GM12878 (cell line): ENCODE measurements at regions not wholly inside any gene's neighbourhood (a gene's known extent, or its start where the extent isn't known, plus 50 kb on each side); places are given as distances from the start of the nearest gene placed in this dataset.

Source experiments
- ATAC-seq: fragments of 200-7000 bp; cut with Tn5 transposase; 3 replicates; pipeline ENCODE4 v1.9.1; 2020; ENCODE audit warnings: mild to moderate bottlenecking, moderate library complexity
- BruUV-seq: library from RNA; stranded (reverse); fragments of 400-500 nt; replicated peaks from 2 replicates; lab custom pipeline; 2021; lab: Mats Ljungman, UMichigan
- CTCF ChIA-PET: fragments of 300-600 bp; sonication (Branson Sonifier 250); formaldehyde crosslinking; extraction: SDS; loops from one replicate; lab custom pipeline; 2021; ENCODE audit warnings: inconsistent platforms; lab: Yijun Ruan, JAX
- POLR2A ChIA-PET: fragments of 350-600 bp; formaldehyde crosslinking; extraction: SDS; loops from one replicate; lab custom pipeline; 2021; ENCODE audit warnings: inconsistent platforms; lab: Charles Lee
- RAD21 ChIA-PET: fragments of 300-600 bp; sonication (Branson Sonifier 250); formaldehyde crosslinking; loops from one replicate; lab custom pipeline; 2023; ENCODE audit warnings: antibody characterized with exemption; ENCODE audit not compliant: unreplicated experiment; lab: Charles Lee
- SMC1A ChIA-PET: fragments of 300-600 bp; sonication (Branson Sonifier 250); formaldehyde crosslinking; loops from one replicate; lab custom pipeline; 2023; ENCODE audit not compliant: unreplicated experiment, uncharacterized antibody; lab: Charles Lee
- DNase-seq: peaks from one replicate; pipeline ENCODE4 v3.0.0-alpha.2; 2011; ENCODE audit warnings: low read depth, low spot score
- FAIRE-seq: peaks from 3 replicates; lab custom pipeline; 2011; peaks lifted over from hg19 to GRCh38; lab: Jason Lieb, UNC
- H2AFZ ChIP-seq: 2 replicates; pipeline ENCODE4 v1.6.0; 2011; ENCODE audit warnings: low read depth, low read length, control low read depth; ENCODE audit not compliant: control insufficient read depth
- H3K27ac ChIP-seq: 2 replicates; pipeline ENCODE4 v1.5.1; 2011; ENCODE audit warnings: control low read depth; ENCODE audit not compliant: control insufficient read depth, insufficient read depth
- H3K27me3 ChIP-seq, 2 experiments: replicated peaks in 1 of 2; 2 replicates each; pipeline versions ENCODE4 v1.6.0 to v1.6.1; 2011; ENCODE audit warnings: low read length in 1 of 2; ENCODE audit not compliant: control insufficient read depth in 2 of 2, insufficient read depth in 2 of 2
- H3K36me3 ChIP-seq, 2 experiments: 2 replicates each; pipeline ENCODE4 v1.5.1; 2011; ENCODE audit warnings: low read length in 1 of 2; ENCODE audit not compliant: control insufficient read depth in 2 of 2, insufficient read depth in 2 of 2
- H3K4me1 ChIP-seq: 2 replicates; pipeline ENCODE4 v1.6.1; 2011; ENCODE audit warnings: mild to moderate bottlenecking, low read length, moderate library complexity, mixed read lengths; ENCODE audit not compliant: control insufficient read depth, insufficient read depth
- H3K4me2 ChIP-seq: 2 replicates; pipeline ENCODE4 v1.6.0; 2011; ENCODE audit warnings: control low read depth; ENCODE audit not compliant: control insufficient read depth, insufficient read depth
- H3K4me3 ChIP-seq: fragments of 200-600 bp; sonication (generic); 2 replicates; pipeline ENCODE4 v1.5.1; 2016
- H3K79me2 ChIP-seq: 2 replicates; pipeline ENCODE4 v1.6.0; 2011; ENCODE audit warnings: low read length; ENCODE audit not compliant: control insufficient read depth, insufficient read depth
- H3K9ac ChIP-seq: 2 replicates; pipeline ENCODE4 v1.8.0; 2011; ENCODE audit warnings: low read length, control low read depth, mixed read lengths; ENCODE audit not compliant: control insufficient read depth, insufficient read depth
- H3K9me3 ChIP-seq: replicated peaks from 3 replicates; pipeline ENCODE4 v1.5.1; 2011; ENCODE audit warnings: mild to moderate bottlenecking, low read length; ENCODE audit not compliant: control insufficient read depth, insufficient read depth
- H4K20me1 ChIP-seq: 2 replicates; pipeline ENCODE4 v1.6.0; 2011; ENCODE audit not compliant: control insufficient read depth, insufficient read depth
- CBX3 ChIP-seq: fragments of 200-600 bp; sonication (generic); IDR thresholded peaks from 2 replicates; pipeline ENCODE4 v1.6.1; 2016; ENCODE audit warnings: low read depth, borderline replicate concordance
- CHD2 ChIP-seq: IDR thresholded peaks from 2 replicates; pipeline ENCODE4 v1.6.1; 2011; ENCODE audit warnings: low read depth, low read length, improper control_type of control experiment, borderline replicate concordance
- ESRRA ChIP-seq: IDR thresholded peaks from 2 replicates; pipeline ENCODE4 v1.6.1; 2012; ENCODE audit warnings: mild to moderate bottlenecking, low read length, improper control_type of control experiment
- FOXM1 ChIP-seq: IDR thresholded peaks from 2 replicates; pipeline ENCODE4 v1.6.1; 2012; ENCODE audit warnings: low read depth, mild to moderate bottlenecking, inconsistent platforms, low read length, moderate library complexity
- GATAD2B ChIP-seq: fragments of 450-650 bp; conservative IDR thresholded peaks from 2 replicates; pipeline ENCODE4 v1.6.1; 2017; ENCODE audit warnings: low read depth, mild to moderate bottlenecking, moderate library complexity
- HDAC6 ChIP-seq: fragments of 200-600 bp; sonication (generic); IDR thresholded peaks from one replicate; pipeline ENCODE4 v1.8.0; 2017; ENCODE audit warnings: antibody characterized with exemption; ENCODE audit not compliant: unreplicated experiment
- LARP7 ChIP-seq: fragments of 450-650 bp; IDR thresholded peaks from 2 replicates; pipeline ENCODE4 v1.6.1; 2017; ENCODE audit warnings: mild to moderate bottlenecking
- NFIC ChIP-seq: IDR thresholded peaks from 2 replicates; pipeline ENCODE4 v1.6.1; 2012; ENCODE audit warnings: low read depth, mild to moderate bottlenecking, inconsistent platforms, low read length, moderate library complexity
- POLR2A ChIP-seq: IDR thresholded peaks from 2 replicates; pipeline ENCODE4 v1.6.1; 2011; ENCODE audit warnings: low read depth, mild to moderate bottlenecking, low read length
- POLR2AphosphoS5 ChIP-seq: IDR thresholded peaks from 2 replicates; pipeline ENCODE4 v1.6.1; 2011; ENCODE audit warnings: mild to moderate bottlenecking, low read length, inconsistent platforms
- POU2F2 ChIP-seq: IDR thresholded peaks from 3 replicates; pipeline ENCODE4 v1.6.1; 2011; ENCODE audit warnings: low read depth, mild to moderate bottlenecking, low read length, borderline replicate concordance
- RELA ChIP-seq: fragments of 450-650 bp; IDR thresholded peaks from 2 replicates; pipeline ENCODE4 v1.8.0; 2014; ENCODE audit warnings: borderline replicate concordance; ENCODE audit not compliant: partially characterized antibody
- SMARCA5 ChIP-seq: fragments of 450-650 bp; IDR thresholded peaks from 2 replicates; pipeline ENCODE4 v1.6.1; 2017; ENCODE audit warnings: mild to moderate bottlenecking
- SREBF2 ChIP-seq: IDR thresholded peaks from 2 replicates; pipeline ENCODE4 v1.6.1; 2012; ENCODE audit warnings: mild to moderate bottlenecking, low read length
- STAT1 ChIP-seq: fragments of 450-650 bp; conservative IDR thresholded peaks from 2 replicates; pipeline ENCODE4 v1.6.1; 2014; ENCODE audit warnings: antibody characterized with exemption, mild to moderate bottlenecking
- ZNF24 ChIP-seq: fragments of 450-650 bp; IDR thresholded peaks from 2 replicates; pipeline ENCODE4 v1.6.1; 2017; ENCODE audit warnings: antibody characterized with exemption, mild to moderate bottlenecking
- in situ Hi-C: fragments of 300-500 bp; cut with MboI; formaldehyde crosslinking; loops from 9 replicates; pipeline ENCODE4 v1.14.3; 2018; ENCODE audit warnings: mixed read lengths
- intact Hi-C: fragments of 100-400 bp; cut with micrococcal nuclease; formaldehyde crosslinking; loops from one replicate; pipeline ENCODE4 v1.14.2; 2022; ENCODE audit not compliant: unreplicated experiment
- TF ChIP-seq, protein P1 (sequence below): fragments of 450-650 bp; formaldehyde crosslinking; IDR thresholded peaks from 2 replicates; pipeline ENCODE4 v1.4.0; 2022; ENCODE audit warnings: mild to moderate bottlenecking, moderate library complexity
- TF ChIP-seq, protein P2 (sequence below): IDR thresholded peaks from 2 replicates; pipeline ENCODE4 v1.6.1; 2011; ENCODE audit warnings: low read depth, low read length, improper control_type of control experiment, borderline replicate concordance

DNA sequence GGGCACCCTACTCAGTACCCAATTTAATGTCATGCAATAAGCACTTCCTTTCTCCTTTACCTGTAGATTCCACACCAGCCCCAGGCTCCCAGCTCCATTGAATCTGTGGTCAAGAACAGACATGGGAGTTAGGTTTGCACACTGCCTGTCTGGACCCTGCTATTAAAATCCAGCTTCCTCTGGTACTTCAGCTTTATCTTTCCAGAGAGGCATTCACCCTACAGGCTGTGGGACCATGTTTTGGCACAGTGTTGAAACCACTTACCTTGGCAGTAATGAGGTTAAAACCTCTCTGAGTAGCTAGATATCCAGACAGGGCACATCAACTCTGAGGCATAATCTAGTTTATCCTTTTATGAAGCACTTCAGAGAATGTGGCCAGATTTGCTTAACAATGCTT lies 191.5 kb upstream of the PCSK5 start:
- Histone ChIP-seq H3K9me3 (no peaks in the 10 kb centered on the region), H3K9ac (no peak overlapping the region), H3K36me3 (no peaks in the 10 kb centered on the region)
- BruUV-seq = no TSS peak
- intact Hi-C loops = no loop called here
- FAIRE-seq = no peak
- TF ChIP-seq NFIC (no peak), HDAC6 (no peak), POLR2A (no peak), LARP7 (no peak), CHD2 (no peak), SMARCA5 (no peak), SREBF2 (no peak), CBX3 (no peak), RELA (no peak), ESRRA (no peak), STAT1 (no peak), GATAD2B (no peak), FOXM1 (no peak), POU2F2 (no peak), ZNF24 (no peak), POLR2AphosphoS5 (no peak)
- TF ChIP-seq, protein P1, sequence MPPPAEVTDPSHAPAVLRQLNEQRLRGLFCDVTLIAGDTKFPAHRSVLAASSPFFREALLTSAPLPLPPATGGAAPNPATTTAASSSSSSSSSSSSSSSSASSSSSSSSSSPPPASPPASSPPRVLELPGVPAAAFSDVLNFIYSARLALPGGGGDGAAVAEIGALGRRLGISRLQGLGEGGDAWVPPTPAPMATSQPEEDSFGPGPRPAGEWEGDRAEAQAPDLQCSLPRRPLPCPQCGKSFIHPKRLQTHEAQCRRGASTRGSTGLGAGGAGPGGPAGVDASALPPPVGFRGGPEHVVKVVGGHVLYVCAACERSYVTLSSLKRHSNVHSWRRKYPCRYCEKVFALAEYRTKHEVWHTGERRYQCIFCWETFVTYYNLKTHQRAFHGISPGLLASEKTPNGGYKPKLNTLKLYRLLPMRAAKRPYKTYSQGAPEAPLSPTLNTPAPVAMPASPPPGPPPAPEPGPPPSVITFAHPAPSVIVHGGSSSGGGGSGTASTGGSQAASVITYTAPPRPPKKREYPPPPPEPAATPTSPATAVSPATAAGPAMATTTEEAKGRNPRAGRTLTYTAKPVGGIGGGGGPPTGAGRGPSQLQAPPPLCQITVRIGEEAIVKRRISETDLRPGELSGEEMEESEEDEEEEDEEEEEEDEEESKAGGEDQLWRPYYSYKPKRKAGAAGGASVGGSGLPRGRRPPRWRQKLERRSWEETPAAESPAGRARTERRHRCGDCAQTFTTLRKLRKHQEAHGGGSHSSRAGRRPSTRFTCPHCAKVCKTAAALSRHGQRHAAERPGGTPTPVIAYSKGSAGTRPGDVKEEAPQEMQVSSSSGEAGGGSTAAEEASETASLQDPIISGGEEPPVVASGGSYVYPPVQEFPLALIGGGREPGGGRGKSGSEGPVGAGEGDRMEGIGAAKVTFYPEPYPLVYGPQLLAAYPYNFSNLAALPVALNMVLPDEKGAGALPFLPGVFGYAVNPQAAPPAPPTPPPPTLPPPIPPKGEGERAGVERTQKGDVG (CRISPR knock-in tag) = no peak
- TF ChIP-seq, protein P2, sequence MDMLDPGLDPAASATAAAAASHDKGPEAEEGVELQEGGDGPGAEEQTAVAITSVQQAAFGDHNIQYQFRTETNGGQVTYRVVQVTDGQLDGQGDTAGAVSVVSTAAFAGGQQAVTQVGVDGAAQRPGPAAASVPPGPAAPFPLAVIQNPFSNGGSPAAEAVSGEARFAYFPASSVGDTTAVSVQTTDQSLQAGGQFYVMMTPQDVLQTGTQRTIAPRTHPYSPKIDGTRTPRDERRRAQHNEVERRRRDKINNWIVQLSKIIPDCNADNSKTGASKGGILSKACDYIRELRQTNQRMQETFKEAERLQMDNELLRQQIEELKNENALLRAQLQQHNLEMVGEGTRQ = no peak
- TF ChIP-seq, all 136 proteins: peak for 0
- in situ Hi-C loops = no loop called here
- Histone ChIP-seq H4K20me1 (no peaks in the 10 kb centered on the region), H3K27me3 (no peaks in the 10 kb centered on the region), H3K79me2 (no peaks in the 10 kb centered on the region), H3K4me3 (no peak overlapping the region), H3K4me1 (no peaks in the 10 kb centered on the region), H3K27ac (no peak overlapping the region), H2AFZ (no peak overlapping the region), H3K4me2 (no peak overlapping the region)
- POLR2A ChIA-PET = no interaction called here
- DNase-seq (no peak), ATAC-seq (no peak)
- SMC1A ChIA-PET = no interaction called here
- RAD21 ChIA-PET = no interaction called here
- CTCF ChIA-PET = no interaction called here
